GM12865 (cell line): ENCODE measurements at regions not wholly inside any gene's neighbourhood (a gene's known extent, or its start where the extent isn't known, plus 50 kb on each side); places are given as distances from the start of the nearest gene placed in this dataset.
"Not testable (repeated sequence)": the region's sequence is repeated elsewhere in the genome, so short reads cannot be mapped to it uniquely, and the experiment has no call there.

Experiments used
- DNase-seq: peaks from one replicate; pipeline ENCODE4 v3.0.0; 2010; ENCODE audit warnings: low read depth
- H3K4me3 ChIP-seq: 2 replicates; pipeline ENCODE4 v1.5.1; 2011; ENCODE audit warnings: mild to moderate bottlenecking, low read depth, low read length, control low read depth

DNA sequence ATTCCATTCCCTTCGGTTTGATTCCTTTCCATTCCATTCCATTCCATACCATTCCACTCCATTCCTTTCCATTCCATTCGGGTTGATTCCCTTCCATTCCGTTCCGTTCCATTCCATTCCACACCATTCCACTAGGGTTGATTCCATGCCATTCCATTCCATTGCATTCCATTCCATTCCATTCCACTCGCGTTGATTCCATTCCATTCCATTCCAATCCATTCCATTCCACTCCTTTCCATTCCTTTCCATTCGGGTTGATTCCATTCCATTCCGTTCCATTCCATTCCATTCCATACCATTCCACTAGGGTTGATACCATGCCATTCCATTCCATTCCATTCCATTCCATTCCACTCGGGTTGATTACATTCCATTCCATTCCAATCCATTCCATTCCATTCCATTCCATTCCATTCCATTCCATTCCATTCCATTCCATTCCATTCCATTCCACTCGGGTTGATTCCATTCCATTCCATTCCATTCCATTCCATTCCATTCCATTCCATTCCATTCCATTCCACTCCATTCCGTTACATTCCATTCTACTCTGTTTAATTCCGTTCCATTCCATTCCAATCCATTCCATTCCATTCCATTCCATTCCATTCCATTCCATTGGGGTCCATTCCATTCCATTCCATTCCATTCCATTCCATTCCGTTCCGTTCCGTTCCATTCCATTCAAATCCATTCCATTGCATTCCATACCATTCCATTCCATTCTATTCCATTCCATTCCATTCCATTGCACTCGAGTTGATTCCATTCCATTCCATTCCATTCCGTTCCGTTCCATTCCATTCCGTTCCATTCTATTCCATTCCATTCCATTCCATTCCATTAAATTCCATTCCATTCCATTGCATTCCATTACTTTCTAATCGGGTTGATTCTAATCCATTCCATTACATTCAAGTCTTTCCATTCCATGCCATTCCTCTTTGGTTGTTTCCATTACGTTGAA lies 163.2 kb downstream of the CWH43 start:
- H3K4me3 ChIP-seq, result not testable (repeated sequence)
- DNase-seq, result peak; percentile 72

DNA sequence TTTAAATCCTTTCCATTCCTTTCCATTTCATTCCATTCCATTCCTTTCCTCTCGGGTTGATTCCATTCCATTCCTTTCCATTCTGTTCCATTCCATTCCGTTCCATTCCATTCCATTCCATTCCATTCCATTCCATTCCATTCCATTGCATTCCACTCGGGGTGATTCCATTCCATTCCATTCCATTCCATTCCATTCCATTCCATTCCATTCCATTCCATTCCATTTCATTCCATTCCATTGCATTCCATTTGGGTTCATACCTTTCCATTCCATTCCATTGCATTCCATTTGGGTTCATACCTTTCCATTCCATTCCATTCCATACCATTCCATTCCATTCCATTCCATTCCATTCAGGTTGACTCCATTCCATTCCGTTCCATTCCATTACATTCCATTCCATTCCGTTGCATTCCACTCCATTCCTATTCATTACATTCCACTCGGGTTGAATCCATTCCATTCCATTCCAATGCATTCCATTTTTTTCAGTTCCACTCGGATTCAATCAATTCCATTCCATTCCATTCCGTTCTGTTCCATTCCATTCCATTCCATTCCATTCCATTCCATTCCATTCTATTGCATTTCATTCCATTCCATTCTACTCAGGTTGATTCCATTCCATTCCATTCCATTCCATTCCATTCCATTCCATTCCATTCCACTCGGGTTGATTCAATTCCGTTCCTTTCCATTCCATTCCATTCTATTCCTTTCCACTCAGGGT lies 164.4 kb downstream of the CWH43 start:
- not testable (repeated sequence) for H3K4me3 ChIP-seq
- peak; percentile 16 for DNase-seq

DNA sequence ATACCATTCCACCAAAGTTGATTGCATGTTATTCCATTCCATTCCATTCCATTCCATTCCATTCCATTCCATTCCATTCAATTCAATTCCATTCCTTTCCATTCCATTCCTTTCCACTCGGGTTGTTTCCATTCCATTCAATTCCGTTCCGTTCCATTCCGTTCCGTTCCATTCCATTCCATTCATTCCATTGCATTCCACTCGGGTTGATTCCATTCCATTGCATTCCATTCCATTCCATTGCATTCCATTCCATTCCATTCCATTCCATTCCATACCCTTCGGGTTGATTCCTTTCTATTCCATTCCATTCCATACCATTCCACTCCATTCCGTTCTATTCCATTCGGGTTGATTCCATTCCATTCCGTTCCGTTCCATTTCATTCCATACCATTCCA lies 166.9 kb downstream of the CWH43 start:
- DNase-seq, H3K4me3 ChIP-seq: not testable (repeated sequence)

DNA sequence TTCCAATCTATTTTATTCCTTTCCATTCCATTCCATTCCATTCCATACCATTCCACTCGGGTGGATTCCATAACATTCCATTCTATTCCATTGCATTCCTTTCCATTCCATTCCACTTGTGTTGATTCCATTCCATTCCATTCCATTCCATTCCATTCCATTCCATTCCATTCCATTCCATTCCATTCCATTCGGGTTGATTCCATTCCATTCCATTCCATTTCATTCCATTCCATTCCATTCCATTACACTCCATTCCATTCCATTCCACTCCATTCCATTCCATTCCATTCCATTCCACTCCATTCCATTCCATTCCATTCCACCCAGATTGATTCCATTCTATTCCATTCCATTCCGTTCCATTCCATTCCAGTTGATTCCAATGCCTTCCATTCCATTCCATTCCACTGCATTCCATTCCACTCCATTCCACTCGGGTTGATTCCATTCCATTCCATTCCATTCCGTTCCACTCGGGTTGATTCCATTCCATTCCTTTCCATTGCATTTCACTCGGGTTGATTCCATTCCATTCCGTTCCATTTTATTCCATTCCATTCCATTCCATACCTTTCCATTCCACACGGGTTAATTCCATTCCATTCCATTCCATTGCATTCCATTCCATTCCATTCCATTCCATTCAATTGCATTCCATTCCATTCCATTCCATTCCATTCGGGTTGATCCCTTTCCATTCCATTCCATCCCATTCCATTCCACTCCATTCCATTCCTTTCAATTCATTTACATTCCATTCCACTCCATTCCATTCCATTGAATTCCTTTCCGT lies 168.4 kb downstream of the CWH43 start:
- not testable (repeated sequence) for H3K4me3 ChIP-seq
- peak; percentile 48 for DNase-seq

DNA sequence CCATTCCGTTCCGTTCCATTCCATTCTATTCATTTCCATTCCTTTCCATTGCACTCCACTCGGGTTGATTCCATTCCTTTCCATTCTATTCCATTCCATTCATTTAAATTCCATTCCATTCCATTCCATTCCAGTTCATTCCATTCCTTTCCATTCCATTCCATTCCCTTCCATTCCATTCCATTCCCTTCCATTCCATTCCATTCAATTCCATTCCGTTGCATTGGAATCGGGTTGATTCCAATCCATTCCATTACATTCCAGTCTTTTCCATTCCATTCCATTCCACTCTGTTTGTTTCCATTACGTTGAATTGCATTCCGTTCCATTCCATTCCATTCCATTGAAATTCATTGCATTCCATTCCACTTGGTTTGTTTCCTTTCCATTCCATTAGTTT lies 169.2 kb downstream of the CWH43 start:
- not testable (repeated sequence) for DNase-seq, H3K4me3 ChIP-seq

DNA sequence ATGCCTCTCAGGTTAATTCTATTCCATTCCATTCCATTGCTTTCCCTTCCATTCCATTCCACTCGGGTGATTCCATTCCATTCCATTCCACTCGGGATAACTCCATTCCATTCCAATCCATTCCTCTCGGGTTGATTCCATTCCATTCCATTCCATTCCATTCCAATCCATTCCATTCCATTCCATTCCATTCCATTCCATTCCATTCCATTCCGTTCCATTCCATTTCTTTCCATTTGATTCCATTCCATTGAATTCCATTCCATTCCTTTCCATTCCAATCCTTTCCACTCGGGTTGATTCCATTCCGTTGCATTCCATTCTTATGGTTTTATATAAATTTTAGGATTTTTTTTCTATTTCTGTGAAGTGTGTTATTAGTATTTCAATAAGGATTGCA lies 170.2 kb downstream of the CWH43 start:
- not testable (repeated sequence) for DNase-seq, H3K4me3 ChIP-seq

DNA sequence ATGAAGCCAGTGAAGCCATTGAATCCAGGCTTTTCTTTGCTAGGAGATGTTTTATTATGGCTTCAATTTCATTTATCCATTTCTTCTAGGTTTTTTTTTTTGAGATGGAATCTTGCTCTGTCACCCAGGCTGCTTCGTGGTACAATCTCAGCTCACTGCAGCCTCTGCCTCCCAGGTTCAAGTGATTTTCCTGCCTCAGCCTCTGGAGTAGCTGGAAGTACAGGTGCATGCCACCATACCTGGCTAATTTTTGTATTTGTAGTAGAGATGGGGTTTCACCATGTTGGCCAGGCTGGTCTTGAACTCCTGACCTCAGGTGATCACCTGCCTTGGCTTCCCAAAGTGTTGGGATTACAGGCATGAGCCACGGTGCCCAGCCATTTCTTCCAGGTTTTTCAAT lies 171.6 kb downstream of the CWH43 start:
- not testable (repeated sequence) for DNase-seq, H3K4me3 ChIP-seq

DNA sequence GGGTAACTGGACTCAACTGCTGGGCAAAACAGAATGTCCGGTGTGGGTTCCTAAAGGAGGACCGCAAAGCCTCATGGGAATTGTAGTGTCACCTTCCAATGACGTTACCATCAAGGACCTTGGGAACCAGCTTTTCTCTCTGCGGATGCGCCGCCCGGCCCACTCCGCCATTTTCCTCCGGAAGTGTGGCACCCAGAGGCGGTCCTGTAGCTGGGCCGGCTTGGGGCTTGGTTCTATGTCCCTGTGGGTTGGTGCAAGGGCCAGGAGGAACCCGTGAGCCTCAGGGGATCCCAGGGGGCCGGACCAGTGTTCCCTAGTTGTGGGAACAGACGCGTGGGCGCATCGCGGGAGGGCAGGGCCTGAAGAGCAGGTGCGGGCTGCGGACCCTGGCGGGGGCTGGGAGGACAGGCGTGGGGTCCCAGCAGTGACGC lies 175.1 kb downstream of the CWH43 start:
- not testable (repeated sequence) for H3K4me3 ChIP-seq, DNase-seq

DNA sequence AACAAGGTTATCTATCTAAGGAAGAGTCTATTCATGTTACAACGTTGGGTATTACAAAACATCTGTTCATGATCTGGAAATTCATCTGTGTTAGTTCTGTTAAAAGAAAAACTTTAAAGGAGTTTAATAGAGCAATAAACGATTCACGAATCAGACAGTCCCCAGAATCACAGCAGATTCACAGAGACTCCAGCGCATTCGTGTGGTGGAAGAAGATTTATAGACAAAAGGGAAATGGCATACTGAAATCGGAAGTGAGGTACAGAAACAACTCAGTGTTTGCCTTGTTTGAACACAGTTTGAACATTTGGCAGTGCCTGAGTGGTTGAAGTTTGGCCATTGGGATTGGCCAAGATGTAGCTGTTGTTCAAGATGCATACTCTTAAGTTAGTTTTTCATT lies 178.8 kb downstream of the CWH43 start:
- H3K4me3 ChIP-seq, DNase-seq: not testable (repeated sequence)

DNA sequence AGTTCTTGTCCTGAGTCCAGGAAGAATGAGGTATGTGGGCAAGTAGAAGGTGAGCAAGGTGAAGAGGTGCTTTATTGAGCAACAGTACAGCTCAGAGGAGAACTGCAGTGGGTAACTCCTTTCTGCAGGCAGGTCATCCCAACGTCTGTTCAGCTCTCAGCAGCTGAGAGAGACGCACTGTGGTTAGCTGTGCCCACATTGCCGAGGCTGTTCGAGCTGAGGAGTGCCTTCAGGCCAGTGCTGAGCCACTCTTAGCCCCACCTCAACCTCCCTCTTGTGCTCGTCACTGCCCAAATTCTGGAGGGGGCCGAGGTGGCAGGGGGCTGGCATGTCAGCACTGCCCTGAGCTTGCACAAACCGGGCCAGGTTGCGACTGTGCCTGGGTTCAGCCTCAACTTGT lies 191.8 kb downstream of the CWH43 start:
- not testable (repeated sequence) for DNase-seq, H3K4me3 ChIP-seq

DNA sequence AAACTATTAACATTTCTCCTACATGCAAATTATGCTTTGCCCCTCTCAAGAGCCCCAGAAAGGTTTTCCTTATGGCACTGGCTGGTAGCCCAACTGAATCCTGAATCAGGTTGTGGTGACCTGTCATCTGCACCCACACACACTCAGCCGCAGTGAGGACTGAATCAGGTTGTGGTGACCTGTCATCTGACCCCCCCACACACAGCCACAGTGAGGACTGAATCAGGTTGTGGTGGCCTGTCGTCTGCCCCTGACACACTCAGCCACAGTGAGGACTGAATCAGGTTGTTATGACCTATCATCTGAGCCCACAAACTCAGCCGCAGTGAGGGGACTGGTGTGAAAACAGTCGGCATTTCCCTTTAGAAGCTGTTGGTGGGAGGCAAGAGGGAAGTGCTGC lies 195.0 kb downstream of the CWH43 start:
- not testable (repeated sequence) for DNase-seq

DNA sequence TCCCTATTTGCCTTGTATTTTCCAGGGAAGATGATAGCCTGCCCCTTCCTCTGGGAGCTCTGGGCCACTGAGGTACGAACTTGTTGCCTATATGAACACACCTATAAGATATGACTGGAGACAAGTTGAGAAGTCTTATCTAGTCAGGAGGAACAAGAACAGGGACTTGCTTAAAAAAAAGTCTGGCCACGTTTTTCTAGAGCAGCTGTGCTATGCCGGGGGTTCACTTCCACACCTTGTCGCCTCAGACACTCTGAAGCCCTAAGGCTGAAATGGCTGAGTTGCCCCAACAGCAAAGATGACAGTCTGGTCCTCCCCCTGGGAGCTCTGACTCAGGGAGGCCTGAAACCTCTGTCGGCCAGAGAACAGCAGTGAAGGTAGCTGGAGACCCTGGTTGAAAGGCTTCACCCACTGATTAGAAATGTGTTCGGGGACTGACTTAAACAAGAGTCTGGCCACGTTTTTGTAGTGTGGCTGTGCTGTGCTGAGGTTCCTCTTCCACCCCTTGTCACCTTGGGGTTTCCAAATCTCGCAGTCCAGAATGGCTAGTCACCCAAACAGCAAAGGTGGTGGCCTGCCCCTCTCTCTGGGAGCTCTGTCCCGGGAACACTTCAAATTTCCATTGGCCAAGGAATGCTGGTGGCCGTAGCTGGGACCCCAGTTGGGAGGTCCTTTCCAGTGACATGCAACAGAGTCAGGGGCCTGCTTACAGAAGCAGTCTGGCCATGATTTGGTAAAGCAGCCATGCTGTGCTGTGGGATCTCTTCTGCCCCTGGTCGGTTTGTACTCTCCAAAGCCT lies 225.5 kb downstream of the CWH43 start:
- not testable (repeated sequence) for DNase-seq, H3K4me3 ChIP-seq

More for the DNA sequence above, 195.0 kb downstream of the CWH43 start:
- not testable (repeated sequence) for H3K4me3 ChIP-seq

DNA sequence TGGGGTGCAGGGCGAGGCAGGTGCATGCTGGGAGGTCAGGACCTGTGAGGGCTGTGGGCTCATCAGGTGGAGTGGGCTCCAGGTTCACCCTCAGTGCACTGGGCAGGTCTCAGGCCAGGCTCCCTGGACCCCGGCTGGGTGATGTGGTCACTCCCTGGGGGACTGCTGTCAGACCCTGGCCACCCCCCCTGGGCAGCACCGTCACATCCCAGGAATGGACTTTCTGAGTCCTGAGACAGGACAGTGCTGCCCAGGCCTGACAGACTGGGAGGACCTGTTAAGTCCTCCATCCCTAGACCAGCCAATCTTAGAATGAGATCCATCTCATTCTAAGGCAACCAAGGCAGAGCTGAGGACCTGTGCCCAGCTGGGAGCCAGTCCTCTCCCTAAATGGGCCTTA lies 227.2 kb downstream of the CWH43 start:
- not testable (repeated sequence) for DNase-seq, H3K4me3 ChIP-seq

DNA sequence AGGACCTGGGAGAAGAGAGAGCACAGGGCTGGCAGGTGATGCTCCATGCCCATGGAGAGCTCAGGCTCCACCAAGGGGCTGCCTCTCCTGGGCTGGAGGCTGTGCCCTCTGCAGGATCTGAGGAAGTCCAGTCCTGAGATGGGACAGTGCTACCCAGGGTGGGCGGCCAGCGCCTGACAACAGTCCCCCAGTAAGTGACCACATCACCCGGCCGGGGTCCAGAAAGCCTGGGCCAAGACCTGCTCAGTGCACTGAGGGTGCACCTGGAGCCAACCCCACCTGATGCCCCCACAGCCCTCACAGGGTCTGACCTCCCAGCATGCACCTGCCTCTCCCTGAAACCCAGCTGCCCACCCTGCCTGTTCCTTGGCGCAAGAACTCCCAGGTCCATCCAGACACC lies 227.7 kb downstream of the CWH43 start:
- H3K4me3 ChIP-seq, DNase-seq: not testable (repeated sequence)

DNA sequence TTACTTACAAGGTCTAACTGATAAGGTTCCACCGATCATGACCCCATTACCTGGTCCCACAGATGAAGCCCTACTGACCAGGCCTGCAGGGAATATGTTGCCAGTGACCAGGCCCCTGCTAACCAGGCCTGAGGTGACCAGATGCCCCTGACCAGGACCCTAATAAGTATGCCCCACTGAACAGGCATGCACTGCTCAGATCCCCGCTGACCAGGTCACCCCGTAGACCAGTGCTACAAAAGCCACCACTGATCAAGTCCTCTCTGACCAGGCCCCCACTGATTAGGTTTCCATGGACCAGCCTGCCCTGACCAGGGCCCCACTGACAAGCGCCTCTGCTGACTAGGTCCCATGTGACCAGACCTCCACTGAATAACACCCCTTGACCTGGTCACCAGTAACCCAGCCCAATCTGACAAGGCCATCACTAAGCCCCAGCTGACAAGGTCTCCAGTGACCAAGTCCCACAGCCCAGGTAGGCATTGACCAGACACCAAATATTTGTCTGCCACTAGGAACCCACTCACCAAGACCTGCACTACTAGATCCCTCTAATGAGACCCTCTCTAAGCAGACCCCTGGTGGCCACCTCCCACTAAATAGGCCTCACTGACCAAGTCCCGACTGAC lies 228.5 kb downstream of the CWH43 start:
- DNase-seq, H3K4me3 ChIP-seq: not testable (repeated sequence)

DNA sequence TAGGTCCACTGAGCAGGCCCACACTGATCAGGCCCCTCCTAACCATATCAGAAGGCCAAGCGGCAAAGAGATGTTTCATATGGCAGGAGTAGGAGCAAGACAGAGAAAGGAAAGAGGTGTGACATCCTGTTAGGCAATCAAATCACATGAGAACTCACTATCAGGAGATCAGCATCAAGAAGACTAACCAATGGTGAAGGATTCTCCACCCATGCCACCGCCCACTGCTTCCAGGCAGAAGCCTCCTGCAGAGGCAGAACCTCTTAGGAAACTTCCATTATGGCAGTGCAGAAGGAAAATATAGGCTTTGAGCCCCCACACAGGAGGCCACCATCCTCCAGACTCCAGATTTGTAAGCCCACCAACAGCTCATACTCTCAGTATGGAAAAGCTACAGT lies 229.0 kb downstream of the CWH43 start:
- H3K4me3 ChIP-seq, DNase-seq: not testable (repeated sequence)

DNA sequence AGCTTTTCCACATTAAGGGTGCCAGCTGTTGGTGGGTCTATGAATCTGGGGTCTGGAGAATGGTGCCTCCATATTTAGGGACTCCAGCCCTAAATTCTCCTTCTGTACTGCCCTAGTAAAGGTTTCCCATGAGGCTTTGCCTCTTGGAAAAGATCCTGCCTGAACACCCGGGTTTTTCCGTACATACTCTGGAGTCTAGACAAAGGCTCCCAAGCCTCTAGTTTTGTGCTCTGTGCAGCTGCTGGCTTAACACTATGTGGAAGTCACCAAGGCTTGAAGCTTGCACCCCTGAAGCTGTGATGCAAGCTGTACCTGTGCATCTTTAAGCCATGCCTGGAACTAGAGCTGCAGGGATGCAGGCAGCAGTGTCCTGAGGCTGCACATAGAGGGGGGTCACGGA lies 230.5 kb downstream of the CWH43 start:
- not testable (repeated sequence) for DNase-seq, H3K4me3 ChIP-seq
